ENCODE measurements at regions not wholly inside any gene's neighbourhood (a gene's known extent, or its start where the extent isn't known, plus 50 kb on each side); places are given as distances from the start of the nearest gene placed in this dataset.
A peak's percentile ranks its signal among the peaks of the same experiment; 100 is the strongest.

DNA sequence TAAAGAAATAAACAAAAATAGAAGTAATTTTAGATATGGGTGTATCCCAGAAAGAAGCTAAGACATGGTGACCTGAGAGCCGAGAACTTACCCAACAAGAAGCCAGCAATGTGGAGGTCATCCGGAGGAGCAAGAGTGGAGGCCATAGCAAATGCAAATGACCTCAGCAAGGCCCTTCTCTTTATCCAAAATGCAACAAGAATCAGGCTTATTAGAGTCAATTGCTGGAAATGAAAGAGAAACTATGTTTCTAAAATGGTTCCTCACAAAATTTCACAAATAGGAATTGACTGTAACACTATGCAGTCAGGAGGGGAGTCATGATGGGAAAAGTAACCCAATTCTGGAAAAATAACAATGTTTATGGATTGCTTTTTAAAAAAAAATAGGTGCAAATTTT lies 90.4 kb downstream of the TNFAIP3 start:
- DNase-seq (ENCODE audit: low spot score): no peak
- TF ChIP-seq, protein P1, sequence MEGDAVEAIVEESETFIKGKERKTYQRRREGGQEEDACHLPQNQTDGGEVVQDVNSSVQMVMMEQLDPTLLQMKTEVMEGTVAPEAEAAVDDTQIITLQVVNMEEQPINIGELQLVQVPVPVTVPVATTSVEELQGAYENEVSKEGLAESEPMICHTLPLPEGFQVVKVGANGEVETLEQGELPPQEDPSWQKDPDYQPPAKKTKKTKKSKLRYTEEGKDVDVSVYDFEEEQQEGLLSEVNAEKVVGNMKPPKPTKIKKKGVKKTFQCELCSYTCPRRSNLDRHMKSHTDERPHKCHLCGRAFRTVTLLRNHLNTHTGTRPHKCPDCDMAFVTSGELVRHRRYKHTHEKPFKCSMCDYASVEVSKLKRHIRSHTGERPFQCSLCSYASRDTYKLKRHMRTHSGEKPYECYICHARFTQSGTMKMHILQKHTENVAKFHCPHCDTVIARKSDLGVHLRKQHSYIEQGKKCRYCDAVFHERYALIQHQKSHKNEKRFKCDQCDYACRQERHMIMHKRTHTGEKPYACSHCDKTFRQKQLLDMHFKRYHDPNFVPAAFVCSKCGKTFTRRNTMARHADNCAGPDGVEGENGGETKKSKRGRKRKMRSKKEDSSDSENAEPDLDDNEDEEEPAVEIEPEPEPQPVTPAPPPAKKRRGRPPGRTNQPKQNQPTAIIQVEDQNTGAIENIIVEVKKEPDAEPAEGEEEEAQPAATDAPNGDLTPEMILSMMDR (IDR thresholded peaks at IDR 0.05; ENCODE audit: extremely low read depth, missing control alignments): no peak

- TF ChIP-seq, protein P1 (IDR thresholded peaks at IDR 0.05; ENCODE audit: extremely low read depth, missing control alignments): no peak
- DNase-seq (ENCODE audit: low spot score): no peak
These were observed 91.9 kb downstream of the TNFAIP3 start for GRCh38 chr6:137958811-137959565.

- no peak for DNase-seq (ENCODE audit: low spot score)
- TF ChIP-seq, protein P1 (IDR thresholded peaks at IDR 0.05; ENCODE audit: extremely low read depth, missing control alignments): no peak
These were observed 95.7 kb downstream of the TNFAIP3 start for GRCh38 chr6:137962725-137963124.

- DNase-seq (ENCODE audit: low spot score): no peak
- TF ChIP-seq, protein P1 (IDR thresholded peaks at IDR 0.05; ENCODE audit: extremely low read depth, missing control alignments): no peak
These were observed 97.8 kb downstream of the TNFAIP3 start for GRCh38 chr6:137964876-137965275.

DNA sequence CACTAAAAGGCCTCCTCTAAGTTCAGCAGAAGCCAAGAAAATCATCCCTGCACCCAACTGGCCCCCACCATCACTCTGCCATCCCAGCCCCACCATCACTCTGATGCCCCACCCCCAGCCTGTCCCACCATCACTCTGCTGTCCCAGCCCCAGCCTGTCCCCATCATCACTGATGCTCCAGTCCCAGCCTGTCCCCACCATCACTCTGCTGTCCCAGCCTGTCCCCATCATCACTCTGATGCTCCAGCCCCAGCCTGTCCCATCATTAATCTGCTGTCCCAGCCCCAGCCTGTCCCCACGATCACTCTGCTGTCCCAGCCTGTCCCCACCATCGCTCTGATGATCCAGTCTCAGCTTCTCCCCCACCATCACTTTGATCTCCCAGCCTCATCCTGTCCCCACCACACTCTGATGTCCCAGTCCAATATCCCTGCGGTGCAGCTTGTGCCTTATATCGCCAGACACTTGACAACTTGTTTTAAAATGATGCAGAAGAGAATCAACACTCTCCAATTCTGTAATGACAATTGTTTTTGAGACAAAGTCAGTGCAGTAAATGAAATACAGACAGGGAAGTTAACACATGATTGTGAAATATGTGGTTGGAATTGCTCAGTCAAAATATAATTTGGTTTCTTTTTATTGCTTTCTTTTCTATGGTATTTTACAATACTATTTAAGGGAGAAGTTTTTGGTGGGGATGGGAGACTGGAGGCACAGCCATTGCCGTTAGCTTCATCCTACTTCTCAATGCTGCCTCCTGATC lies 100.8 kb downstream of the TNFAIP3 start:
- TF ChIP-seq, protein P1 (IDR thresholded peaks at IDR 0.05; ENCODE audit: extremely low read depth, missing control alignments): no peak
- DNase-seq (ENCODE audit: low spot score): no peak

DNA sequence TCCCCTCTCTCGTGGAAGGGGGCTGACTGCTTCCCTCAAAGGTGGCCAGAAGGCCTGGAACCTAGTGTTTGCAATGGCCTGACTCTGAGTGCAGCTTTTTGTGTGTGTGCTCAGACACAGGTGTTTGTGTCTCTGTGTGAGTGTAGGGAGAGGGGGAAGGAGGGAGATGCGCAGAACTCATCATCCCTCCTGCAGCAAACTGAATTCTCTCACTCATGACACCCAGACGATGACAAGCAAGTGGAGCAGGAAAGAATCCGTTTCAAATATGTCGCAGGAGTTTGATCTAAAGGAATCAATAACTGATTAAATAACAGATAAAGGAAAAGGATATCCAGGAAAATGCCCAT lies 101.4 kb downstream of the TNFAIP3 start:
- TF ChIP-seq, protein P1 (IDR thresholded peaks at IDR 0.05; ENCODE audit: extremely low read depth, missing control alignments): no peak
- no peak for DNase-seq (ENCODE audit: low spot score)

DNA sequence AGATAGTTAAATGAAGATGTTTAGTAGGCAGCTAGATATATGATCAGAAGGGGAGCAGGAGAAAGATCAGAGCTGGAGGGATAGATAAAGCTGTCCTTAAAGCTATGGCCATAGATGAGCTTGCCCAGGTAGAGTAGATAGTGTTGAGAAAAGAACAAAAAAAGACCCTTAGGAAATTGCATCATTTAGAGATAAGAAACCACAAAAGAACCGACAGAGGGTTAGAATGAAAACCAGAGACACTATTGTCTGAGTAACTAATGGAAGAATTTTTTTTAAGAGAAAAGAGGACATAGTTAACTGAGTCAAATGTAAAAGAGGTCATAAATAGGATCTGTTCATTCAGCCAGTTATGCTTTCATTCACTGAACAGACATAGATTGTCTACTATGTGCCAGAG lies 101.8 kb downstream of the TNFAIP3 start:
- peak; percentile 45 for DNase-seq (ENCODE audit: low spot score)
- TF ChIP-seq, protein P1 (IDR thresholded peaks at IDR 0.05; ENCODE audit: extremely low read depth, missing control alignments): no peak
